HT-29 (cell line): ENCODE measurements at regions not wholly inside any gene's neighbourhood (a gene's known extent, or its start where the extent isn't known, plus 50 kb on each side); places are given as distances from the start of the nearest gene placed in this dataset.
A peak's percentile ranks its signal among the peaks of the same experiment; 100 is the strongest.

Experiments
- DNase-seq: peaks from one replicate; pipeline ENCODE4 v3.0.0-alpha.2; 2015; ENCODE audit warnings: low spot score

DNA sequence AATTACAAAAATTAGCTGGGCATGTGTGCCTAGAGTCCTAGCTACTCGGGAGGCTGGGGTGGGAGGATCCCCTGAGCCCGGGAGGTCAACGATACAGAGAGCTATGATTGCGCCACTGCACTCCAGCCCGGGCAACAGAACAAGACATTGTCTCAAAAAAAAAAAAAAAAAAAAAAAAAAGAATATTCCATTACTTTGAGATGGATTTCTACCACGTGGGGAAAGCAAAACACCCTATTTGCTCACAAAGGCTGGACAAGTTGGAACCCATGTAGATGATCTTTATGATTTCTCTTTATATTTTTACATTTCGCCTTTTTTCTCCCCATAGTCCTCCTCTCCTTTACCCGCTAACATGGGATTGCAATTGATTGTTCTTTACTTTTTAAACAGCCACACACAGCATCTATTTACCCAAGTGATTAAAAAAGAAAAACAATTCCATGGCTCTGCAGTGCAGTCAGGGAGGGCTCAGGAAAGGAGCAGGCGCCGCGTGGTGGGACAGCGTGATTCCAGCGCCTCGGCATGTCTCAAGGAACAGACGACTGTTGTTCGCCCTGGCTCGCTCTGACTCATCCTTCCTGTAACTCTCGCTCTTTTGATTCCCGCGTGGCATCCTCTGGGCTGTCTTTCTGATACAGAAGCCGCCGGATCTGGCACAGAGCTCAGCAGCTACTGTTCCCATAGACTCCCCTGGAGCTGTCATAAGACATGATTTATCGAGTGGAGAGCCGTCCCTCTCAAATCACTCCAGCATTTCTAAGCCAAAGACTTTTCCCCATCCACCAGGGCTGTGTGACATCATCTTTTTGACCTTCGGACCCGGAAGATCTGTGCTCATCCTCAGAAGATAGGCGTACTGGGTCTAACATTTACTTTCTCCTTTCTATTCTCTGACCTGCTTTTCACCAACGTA is 230.4 kb upstream of the AGAP1 start:
- DNase-seq: peak; percentile 82

DNA sequence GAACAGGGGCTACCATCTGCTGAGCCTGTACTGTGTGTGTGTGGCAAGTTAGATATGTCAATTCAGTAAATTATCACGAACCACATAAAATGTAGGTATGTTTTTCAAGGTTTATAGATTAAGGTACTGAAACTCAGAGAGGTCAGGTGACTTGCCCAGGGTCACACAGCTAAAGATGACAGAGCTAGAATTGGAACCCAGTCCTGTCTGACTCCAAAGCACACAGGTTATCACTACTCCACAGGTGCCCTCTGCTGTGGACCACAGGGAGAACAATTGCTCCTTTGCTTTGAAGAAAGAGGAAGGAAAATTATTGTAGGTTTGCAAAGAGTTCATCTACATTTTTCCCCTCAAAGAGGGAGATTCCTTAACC is 229.7 kb upstream of the AGAP1 start:
- DNase-seq: no peak

DNA sequence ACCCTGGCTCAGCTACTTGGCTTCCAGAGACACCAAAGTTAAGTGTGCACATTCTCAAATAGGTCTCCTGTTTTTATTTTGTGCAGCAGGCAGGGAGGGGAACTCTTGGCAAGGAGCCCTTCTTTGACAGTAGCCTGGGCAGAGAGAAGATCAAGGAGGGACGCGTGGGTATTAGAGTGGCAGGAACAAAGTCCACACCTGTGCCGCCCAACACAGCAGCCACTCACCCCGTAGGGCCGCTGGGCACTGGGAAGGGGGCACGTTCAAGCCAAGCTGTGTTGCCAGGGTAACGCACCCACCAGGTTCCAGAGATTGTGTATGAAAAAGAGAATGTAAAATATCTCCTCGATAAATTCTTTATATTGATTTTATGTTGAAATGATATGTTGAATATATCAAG is 229.3 kb upstream of the AGAP1 start:
- DNase-seq: peak; percentile 14

DNA sequence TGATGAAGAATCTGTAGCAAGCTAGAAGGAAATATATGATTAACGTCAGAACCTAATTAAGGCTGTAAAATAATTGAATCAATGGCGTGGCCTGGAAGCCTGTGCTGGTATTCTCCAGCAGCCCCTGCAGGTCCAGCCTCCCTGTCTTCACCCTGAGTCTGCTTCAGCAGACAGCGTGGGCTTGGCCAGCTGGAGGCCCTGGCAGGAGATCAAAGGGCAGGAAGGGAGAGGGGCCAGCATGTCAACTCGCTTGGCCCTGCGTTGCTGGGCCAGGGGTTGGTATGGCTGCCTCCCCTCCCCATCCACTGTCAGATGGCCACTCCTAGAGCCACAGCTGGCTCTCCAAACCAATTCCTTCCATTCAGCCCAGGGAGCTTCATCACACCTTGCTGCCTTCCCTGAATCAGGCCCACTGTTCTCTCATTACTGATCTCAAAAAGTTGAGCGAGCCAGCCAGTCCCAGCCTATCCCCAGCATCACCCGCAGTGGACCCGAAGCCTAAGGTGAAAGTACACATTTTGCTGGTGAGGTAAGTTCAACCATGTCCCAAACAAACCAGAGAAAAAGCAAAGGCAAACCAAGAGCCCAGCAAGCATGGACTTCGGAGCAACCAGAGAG is 228.4 kb upstream of the AGAP1 start:
- DNase-seq: no peak

DNA sequence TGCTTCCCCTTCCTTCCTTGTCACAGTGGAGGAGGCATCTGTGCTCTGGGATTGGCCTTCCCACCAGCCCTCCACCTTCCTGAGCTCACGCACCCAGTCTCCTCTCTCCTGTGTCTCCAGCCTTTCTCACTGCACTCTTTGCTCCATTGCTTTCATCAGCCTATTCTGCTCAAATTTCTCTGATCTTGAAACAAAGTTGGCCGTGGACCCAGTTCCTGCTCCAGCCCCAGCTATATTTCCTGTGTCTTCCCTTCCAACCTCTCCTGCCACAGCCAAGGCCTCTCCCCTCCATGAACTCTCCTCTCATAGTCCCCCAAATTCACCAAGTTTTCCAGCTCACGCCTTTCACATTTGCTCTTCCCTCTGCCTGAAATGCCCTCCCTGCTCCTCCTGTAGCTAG is 226.6 kb upstream of the AGAP1 start:
- DNase-seq: no peak

DNA sequence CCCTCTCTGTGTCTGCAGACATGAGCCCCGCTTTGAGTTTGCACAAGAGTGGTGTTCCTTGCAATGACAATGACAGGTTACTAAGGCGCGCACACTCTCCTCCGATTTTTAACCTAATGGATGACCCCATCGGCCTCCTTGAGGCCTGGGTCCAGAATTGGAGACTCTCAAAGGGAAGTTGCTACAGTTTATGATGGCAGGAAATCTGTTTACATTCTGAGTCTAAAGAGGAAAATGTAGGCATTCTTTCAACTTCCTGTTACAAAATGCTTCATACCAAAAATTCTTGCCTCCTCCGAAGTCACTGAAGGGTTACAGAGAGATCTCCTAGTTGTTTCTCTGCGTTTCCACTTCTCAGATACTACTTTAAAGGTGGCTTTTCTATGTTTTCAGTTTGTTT is 225.3 kb upstream of the AGAP1 start:
- no peak for DNase-seq

DNA sequence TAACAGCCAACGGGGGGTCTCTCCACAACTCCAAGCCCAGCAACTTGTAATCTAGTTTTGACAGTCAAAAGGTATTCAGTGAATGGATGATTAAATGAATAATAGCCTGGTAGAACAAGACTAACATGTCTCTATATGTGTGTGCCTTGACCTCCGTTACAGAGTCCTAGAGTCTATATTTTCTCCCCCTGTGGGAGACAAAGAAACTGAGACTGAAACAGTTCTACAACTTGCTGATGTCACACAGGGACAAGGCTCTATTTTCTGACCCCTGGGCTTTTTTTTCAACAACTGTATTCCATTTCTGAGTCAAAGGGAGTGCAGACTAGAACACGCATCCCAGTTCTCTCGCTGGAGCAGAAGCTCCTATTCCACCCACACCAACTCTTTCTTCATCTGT is 223.6 kb upstream of the AGAP1 start:
- DNase-seq: no peak

DNA sequence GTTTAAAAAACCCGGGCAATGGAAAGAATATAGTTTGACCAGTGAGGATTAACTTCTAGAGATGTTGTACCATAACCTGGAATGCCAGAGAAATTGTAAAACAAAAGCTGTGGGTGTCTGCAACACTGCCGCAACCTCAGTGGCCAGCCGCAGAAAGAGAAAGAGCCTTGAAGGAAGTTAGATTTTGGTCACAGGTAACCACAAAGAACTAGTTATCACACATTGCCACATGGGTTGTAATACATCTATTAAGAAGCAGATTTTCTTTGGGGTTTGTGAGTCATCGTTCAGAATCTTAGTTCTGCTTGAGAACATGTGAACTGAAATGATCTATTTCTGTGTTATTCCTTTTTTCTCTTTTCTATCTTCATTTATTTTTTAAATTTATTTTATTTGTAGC is 222.9 kb upstream of the AGAP1 start:
- no peak for DNase-seq

DNA sequence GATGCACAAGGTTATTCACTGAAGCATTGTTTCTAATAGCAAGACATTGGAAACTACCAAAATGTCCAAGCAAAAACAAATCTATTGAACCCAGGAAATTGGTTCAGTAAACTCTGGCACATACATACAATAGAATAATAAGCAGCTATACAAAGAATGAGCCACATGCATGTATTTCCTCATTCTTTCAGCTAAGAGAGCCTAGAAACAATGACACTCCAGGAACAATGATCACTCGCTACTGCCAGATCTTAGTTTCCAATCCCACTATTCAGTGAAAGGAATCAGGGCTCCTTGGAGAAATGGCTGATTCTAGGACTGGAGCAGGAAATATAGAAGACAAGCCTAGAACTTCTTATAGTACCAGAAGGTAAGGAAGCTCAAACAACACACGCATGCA is 221.9 kb upstream of the AGAP1 start:
- DNase-seq: no peak

DNA sequence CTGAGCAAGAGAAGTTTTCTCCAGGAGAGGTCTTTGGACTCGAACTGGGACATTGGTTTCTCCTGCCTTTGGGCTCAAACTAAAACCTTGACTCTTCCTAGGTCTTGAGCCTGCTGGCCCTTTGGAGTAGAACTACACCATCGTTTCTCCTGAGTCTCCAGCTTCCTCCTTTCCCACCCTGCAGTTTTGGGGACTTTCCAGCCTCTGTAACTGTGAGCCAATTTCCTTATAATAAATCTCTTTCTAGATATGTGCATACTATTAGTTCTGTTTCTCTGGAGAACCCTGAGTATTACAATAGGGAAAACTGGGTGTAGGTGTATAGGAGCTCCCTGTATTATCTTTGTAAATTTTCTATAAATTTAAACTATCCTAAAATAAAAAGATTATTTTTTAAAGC is 219.8 kb upstream of the AGAP1 start:
- DNase-seq: no peak

DNA sequence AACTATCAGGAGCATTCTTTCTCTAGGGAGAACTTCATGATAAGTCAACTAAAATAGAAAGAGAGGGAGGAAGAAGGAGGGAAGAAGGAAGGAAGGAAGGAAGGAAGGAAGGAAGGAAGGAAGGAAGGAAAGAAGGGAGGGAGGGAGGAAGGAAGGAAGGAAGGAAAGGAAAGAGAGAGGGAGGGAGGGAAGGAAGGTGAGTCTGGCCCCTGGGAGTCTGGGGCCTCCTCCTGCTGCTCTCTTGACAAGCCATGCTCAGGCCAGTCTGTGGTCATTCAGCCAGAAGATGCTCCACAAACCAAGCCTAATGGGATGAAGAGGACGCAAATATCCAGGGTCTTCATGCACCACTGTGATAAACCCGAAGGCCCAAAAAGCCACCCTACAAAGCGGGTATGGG is 216.4 kb upstream of the AGAP1 start:
- DNase-seq: no peak

DNA sequence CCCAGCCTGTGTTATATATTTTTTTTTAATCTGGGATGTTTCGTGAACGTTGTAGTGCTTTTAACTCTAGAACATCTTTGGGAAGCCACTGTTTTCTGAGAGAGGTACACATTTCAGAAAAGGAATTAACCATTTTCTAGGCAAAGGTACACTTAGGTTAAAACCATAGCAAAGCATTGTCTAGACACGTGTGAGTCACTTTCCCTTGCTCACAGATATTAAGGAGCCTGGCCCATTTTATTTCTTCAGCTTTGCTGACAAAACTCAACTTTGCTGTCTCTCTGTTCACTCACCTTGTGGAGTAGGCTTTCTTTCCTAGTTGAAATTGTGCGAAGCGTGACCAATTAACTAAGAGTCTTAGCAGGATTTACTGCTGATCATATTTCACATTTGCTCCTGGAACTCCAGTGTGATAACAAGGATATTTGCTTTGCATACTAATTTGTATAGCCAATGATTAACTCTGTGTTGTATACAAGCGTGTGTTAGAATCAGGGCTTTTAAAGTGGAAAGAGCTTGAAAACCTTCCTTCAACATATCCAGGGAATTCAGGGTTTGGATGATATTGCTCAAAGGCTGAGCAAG is 215.0 kb upstream of the AGAP1 start:
- no peak for DNase-seq

DNA sequence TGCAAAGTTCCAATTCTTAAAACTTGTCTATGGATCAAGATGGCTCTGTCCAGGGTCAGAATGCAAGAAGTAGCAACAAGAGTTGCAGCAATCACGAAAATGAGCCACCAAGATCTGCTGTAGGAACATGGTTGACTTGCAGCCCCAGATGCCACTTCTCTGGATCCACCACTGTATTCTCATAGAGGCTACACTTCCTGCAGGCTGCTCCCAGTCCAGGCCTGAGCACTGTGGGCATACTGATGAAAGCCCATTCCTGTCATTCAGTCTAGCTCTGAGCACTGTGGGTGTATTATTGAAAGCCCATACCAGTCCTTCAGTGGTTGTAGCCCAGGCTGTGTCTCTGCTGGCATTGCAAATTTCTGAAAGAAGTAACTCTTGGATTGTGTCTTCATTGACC is 213.9 kb upstream of the AGAP1 start:
- DNase-seq: no peak

DNA sequence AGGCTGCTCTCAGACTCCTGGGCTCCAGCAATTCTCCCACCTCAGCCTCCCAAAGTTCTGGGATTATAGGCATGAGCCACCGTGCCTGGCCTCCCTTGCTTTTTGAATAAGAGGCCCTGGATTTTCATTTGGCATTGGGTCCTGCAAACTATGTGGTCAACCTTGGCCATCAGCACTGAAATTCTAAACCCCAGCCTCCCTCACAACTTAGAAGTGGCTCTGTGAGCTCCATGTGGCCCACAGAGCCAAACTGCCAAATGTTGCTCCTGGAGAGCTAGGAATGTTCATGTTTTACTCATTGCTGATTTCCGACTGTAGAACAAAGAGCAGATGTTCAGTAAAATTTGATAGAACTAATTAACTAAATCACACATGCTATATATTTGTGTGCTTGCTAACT is 210.6 kb upstream of the AGAP1 start:
- no peak for DNase-seq

DNA sequence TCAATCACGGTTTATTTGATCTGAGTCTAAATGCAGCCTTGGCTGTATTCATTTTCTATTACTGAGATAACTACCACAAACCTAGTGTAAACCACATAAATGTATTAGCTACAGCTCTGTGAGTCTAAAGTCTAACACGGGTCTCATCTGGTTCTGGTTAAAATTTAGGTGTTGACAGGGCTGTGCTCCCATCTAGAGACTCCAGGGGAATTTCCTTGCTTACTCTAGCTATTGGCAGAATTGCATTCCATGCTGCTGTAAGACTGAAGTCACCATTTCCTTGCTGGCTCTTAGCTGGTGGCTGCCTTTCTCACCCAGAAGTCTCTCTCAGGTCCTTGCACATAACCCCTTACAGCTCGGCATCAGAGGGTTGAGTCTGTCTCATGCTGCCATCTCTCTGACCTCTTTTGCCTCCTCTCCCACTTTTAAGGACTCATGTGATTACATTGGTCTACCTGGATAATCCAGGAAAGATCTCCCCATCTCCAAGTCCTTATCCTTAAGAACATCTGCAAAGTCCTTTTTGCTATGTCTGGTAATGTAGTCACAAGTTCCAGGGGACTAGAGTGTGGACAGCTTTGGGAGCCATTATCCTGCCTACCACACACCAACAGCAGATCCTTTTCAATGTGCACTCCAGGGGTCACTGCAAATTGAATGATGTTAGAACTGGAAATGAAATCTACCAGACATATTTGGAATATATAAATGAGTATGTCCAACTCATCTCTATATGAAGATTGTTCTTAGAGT is 207.0 kb upstream of the AGAP1 start:
- DNase-seq: no peak

DNA sequence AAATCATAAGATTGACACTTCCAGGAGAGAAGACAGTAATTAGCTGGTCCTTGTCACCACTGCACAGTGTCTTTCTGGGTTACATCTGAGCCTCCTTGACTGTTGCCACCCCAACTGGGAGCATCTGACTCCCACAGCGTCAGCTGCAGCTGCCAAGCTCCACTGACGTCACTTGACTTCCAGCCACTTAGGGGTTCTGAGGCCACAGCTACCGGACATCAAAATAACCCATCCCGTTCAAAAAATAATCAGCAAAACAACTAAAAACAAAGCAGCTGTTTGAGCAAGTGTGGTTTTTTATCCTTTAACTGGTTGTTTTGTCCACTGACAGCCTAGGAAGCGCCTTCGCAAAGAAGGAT is 206.5 kb upstream of the AGAP1 start:
- DNase-seq: no peak

DNA sequence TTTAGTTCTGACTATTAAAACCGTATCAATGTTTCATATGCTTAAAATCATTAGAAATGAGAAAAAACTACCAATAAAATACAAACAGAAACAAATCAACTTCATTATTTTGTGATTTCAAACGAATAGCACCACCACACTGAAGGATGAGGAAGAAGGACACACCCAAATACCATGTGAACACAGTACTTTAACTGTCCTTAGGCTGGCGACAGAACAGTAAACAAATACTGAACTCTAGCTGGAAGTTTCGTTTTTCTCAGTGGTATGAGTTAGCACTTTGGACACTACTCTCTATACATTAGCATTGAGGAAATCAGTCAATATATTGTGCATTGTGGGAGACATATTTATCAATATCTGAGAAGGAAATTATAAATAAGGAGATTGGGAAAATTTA is 202.4 kb upstream of the AGAP1 start:
- no peak for DNase-seq

DNA sequence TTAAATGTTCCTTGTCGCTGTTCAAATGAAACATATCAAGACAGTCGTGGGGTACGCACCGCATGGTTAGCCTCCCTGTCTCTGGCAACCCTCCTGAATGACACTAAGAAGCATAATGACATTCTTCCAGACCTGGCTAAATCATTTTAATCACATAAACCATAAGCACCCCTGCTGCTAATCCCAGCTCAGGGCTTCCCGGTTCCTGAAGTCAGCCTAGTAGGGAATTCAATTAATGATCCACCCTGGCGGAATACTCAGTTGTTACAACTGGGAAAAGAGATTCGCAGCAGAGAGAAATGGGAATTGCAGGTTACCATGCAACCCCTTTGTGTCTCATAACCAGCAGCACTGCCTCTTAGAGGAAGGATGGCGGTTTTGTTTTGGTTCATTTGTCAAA is 200.8 kb upstream of the AGAP1 start:
- DNase-seq: no peak

DNA sequence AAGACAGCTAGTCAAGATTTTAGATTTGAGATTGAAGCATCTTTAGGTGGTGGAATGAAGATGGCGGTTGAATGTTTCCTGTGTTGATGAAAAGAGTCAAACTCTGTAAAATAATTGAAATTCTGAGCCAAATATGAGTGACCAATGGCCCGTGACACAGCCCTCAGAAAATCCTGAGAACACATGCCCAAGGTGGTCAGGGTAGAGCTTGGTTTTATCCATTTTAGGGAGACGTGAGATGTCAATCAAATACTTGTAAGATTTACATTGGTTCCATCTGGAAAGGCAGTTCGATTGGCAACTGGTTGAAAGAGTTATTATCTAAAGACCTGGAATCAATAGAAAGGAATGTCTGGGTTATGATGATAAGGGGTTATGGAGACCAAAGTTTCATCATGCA is 198.0 kb upstream of the AGAP1 start:
- DNase-seq: no peak

DNA sequence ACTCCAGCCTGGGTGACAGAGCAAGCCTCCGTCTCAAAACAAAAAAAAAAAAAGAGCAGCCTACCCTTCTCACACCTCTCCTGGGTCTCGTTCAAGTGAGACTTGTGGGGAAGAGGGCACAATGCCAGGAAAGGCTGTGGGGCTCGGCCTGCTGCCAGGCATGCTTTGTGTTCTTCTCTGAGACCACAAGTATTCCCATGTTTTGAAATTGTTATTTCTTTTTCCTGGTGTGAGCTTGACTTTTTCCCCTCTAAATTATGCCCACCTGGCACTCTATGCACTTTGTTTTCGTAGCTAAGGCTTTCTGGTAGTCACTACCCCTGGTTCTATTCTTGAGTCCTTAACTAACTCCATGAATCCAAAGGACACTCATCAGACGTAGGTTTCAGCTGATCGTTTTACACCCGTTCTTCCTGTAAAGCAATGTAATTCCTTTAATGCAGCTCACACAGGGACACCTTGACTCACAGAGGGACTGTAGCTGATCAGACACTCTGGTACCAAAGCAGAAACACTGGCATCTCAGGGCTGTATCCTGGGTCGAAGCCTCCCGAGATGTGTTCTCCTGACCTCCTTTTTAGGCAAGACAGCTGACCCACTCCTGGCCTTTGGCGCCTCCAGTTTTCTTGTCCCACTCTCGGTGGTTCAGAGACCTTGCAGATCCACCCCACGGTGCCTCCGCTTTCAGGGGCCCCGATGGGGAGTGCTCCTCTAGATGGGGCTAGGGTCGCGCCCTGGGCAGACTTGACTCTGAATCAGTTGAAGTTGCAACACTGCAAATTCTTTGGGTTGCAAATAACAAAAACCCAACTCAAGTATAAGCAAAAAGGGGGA is 193.3 kb upstream of the AGAP1 start:
- DNase-seq: no peak
